ENCODE measurements at regions not wholly inside any gene's neighbourhood (a gene's known extent, or its start where the extent isn't known, plus 50 kb on each side); places are given as distances from the start of the nearest gene placed in this dataset.

- TF ChIP-seq ZNF384 (IDR thresholded peaks at IDR 0.05) (no peak), SP1 (IDR thresholded peaks at IDR 0.05) (no peak), ELF4 (IDR thresholded peaks at IDR 0.05) (no peak), NFRKB (IDR thresholded peaks at IDR 0.05) (no peak), FOXM1 (IDR thresholded peaks at IDR 0.05; ENCODE audit: borderline replicate concordance) (no peak), PKNOX1 (IDR thresholded peaks at IDR 0.05) (no peak), SUZ12 (IDR thresholded peaks at IDR 0.05) (no peak), FOXK2 (IDR thresholded peaks at IDR 0.05) (no peak), CTBP1 (IDR thresholded peaks at IDR 0.05; ENCODE audit: borderline replicate concordance) (no peak), BHLHE40 (IDR thresholded peaks at IDR 0.05; ENCODE audit: borderline replicate concordance) (no peak), FOXA1 (IDR thresholded peaks at IDR 0.05) (no peak)
These were observed 84.6 kb upstream of the GYPC start for GRCh38 chr2:126571403-126571802.

Measured in HEK293T (cell line).